ENCODE measurements at regions not wholly inside any gene's neighbourhood (a gene's known extent, or its start where the extent isn't known, plus 50 kb on each side); places are given as distances from the start of the nearest gene placed in this dataset.

DNA sequence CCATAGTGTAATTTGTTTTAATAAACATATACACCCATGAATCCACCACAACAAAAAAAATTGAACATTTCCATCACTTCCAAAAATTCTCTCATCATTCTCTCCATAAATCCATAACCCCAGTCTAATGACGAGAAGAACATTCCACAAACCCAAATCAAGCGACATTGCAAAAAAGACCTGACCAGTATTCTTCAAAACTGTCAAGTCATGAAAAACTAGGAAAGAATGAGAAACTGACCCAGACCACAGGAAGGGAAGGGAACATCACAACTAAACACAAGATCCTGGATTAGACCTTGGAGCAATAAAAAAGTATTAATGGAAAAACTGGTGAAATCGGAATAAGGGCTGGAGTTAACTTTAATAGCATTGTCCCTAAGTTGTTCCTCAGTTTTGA lies 141.3 kb upstream of the SLC35G4 start:
- TF ChIP-seq CTCF (IDR thresholded peaks at IDR 0.05; ENCODE audit: poor library complexity) (no peak), EZH2phosphoT487 (IDR thresholded peaks at IDR 0.05; ENCODE audit: low read depth, severe bottlenecking, unreplicated experiment) (no peak), EZH2 (IDR thresholded peaks at IDR 0.05; ENCODE audit: borderline replicate concordance) (no peak)

Measured in hepatocyte (in vitro differentiated cells).